GM10266 (cell line): ENCODE measurements at regions not wholly inside any gene's neighbourhood (a gene's known extent, or its start where the extent isn't known, plus 50 kb on each side); places are given as distances from the start of the nearest gene placed in this dataset.

Source experiments
- DNase-seq: peaks from one replicate; pipeline ENCODE4 v3.0.0; 2012; ENCODE audit errors: extremely low spot score
- TF ChIP-seq, protein P1 (sequence below): IDR thresholded peaks from 2 replicates; pipeline ENCODE4 v1.5.1; 2012; ENCODE audit warnings: mild to moderate bottlenecking, low read depth; ENCODE audit not compliant: control insufficient read depth, insufficient read depth; ENCODE audit errors: missing control alignments

DNA sequence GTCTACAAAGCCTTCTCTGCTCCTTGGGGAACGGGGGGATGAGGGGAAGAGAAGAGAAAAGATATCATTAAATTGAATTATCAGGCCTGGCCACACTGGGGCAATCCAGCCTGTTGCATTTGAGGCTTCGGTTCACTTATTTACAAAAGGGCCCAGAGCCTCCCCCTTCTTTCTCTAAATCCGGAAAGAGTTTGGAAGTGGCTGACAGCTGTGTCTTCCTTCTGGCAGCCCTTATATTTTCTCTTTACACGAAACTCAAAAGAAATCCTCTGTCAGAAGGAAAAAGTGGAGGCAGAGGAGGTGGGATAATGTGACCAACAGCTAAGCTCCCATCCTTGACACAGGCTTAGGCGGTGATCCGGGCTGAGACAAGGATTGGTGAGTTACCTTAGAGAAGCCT is 158.3 kb upstream of the TAPT1 start:
- DNase-seq: no peak
- TF ChIP-seq, protein P1, sequence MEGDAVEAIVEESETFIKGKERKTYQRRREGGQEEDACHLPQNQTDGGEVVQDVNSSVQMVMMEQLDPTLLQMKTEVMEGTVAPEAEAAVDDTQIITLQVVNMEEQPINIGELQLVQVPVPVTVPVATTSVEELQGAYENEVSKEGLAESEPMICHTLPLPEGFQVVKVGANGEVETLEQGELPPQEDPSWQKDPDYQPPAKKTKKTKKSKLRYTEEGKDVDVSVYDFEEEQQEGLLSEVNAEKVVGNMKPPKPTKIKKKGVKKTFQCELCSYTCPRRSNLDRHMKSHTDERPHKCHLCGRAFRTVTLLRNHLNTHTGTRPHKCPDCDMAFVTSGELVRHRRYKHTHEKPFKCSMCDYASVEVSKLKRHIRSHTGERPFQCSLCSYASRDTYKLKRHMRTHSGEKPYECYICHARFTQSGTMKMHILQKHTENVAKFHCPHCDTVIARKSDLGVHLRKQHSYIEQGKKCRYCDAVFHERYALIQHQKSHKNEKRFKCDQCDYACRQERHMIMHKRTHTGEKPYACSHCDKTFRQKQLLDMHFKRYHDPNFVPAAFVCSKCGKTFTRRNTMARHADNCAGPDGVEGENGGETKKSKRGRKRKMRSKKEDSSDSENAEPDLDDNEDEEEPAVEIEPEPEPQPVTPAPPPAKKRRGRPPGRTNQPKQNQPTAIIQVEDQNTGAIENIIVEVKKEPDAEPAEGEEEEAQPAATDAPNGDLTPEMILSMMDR: no peak

DNA sequence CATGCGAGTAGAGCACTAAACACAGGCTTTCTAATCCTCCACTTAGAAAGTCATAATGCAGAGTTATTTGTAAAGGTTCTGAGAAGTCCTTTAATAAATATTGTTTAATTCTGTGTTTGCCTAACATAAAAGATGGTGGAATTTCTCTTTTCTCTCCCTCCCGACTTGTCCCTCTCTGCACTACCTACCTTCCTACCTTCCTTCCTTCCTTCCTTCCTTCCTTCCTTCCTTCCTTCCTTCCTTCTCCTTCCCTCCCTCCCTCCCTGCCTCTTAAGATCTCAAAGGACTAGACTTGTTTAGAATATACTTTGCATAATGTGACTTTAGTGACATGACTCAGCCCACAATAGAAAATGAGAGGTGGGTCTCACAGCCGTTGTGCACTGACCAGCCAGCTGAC is 156.3 kb upstream of the TAPT1 start:
- TF ChIP-seq, protein P1: no peak
- no peak for DNase-seq

DNA sequence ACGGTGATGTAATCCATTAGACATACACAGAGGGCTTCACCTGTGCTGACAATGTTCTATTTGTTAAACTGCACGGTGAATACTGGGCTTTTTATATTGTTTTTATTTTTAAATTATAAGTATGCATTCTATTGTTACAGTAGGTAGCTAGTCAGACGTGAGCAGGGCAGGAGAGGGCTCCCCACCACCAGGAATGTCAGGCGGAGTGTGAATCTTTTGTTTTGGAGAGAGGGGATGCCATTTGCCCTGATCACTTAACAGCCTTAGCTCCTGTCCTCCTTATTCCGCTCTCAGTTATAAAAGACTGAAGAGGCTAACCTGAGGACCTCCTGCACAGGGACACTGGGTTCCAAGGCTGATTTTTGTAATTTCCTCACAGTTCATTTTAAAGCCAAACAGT is 151.6 kb upstream of the TAPT1 start:
- TF ChIP-seq, protein P1: no peak
- DNase-seq: no peak

DNA sequence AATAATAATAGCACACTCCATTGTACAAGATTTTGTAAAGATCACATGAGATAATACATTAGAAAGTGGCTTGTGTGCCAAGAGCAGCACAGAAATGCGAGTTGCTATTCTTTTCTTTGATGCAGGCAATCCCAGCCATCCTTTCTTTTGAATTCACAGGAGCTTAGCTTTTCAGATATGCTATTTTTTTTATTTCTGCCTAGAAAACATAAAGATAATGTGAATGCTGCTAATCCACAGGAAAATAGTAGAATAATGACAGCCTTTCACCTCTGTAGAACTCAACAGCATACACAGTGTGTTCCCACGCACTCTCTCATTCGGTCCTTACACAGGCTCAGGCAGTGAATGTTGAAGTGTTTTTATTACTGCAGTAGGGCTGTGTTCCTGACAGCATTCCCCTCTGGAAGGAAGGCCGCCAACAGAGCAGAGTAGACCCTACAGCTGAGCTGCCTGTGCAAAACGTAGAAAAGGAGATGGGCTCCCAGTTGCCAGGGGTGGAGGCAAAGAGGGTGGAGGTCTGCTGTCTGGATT is 138.8 kb upstream of the TAPT1 start:
- no peak for DNase-seq
- TF ChIP-seq, protein P1: no peak

DNA sequence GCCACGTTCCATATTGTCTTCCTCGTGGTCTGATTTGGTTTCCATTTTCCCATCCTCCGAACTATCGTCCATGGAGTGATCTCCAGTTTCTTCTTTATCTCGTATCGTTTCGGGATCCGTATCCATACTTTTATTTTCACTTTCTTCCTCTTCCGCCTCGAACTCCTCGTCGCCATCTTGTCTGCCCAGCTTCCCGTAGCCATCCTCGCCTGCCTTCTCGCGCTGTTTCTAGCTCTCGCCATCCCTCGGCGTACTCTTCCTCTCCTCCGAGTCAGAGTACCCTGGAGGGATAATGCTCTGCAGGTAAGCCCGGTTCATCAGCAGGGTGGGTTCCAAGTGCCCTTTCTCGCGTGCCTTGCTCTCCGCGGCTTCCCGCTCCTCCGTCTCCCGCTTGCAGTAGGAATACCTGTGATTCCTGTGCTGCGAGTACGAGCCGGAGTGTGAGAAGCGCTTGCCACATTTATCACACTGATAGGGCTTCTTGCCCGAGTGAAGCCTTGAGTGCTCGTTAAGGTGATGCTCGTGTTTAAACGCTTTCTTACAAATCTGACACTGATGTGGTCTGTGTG is 134.5 kb upstream of the TAPT1 start:
- TF ChIP-seq, protein P1: no peak
- no peak for DNase-seq

DNA sequence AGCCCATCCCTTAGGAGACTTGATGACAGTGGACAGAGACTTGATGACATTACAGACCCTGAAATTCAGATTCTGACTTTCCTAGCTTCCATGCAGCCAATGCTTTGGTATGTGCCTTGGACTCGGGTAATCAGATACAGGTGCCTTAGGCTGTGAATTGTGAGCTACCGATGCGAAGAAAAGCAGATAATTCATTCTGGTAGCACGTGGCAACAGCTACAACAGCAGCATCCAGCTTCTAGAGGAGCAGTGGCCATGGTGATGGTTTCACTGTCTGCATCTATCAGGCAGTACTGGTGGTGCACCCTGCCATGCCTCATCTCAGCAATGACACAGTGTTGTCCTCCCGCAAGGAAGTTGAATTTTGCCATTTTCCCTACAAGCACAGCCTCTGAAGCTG is 126.9 kb upstream of the TAPT1 start:
- DNase-seq: no peak

DNA sequence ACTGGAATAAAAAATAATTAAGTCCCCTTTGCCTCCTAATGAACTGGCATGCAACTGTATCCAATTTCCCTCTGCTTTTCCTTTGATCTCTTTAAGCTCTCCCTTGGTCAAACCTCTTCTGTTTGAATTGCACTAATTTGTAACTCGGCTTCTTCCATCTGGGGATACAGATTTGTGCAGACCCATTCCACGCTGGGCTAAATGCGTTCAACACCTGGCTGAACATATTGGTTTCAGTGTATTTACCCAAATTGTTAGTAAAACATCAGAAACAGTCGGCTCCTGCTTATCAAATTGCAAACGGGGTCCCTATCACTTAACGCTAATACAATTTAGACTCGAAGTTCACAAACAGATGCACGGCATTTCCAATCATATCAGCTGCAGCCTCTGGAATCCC is 124.9 kb upstream of the TAPT1 start:
- TF ChIP-seq, protein P1: no peak
- DNase-seq: no peak

More for the DNA sequence above, 126.9 kb upstream of the TAPT1 start:
- TF ChIP-seq, protein P1: no peak
